B cell (primary cell): ENCODE measurements at regions not wholly inside any gene's neighbourhood (a gene's known extent, or its start where the extent isn't known, plus 50 kb on each side); places are given as distances from the start of the nearest gene placed in this dataset.

Experiments
- ATAC-seq: fragments of 200-7000 bp; cut with Tn5 transposase; one replicate; pipeline ENCODE4 v1.10.0; 2021; ENCODE audit warnings: low read depth, mild to moderate bottlenecking, moderate number of reproducible peaks, moderate library complexity
- CTCF ChIA-PET: fragments of 350-600 bp; sonication (Branson Sonifier 250); formaldehyde crosslinking; loops from one replicate; lab custom pipeline; 2021; ENCODE audit warnings: antibody characterized with exemption, inconsistent platforms; lab: Charles Lee
- POLR2A ChIA-PET: fragments of 350-600 bp; sonication (Branson Sonifier 250); formaldehyde crosslinking; loops from one replicate; lab custom pipeline; 2021; ENCODE audit warnings: antibody characterized with exemption; lab: Charles Lee
- DNase-seq: peaks from one replicate; pipeline ENCODE4 v3.0.0; 2013
- H2AFZ ChIP-seq: 2 replicates; pipeline ENCODE4 v1.6.1; 2012; ENCODE audit warnings: mild to moderate bottlenecking, low read depth, low read length; ENCODE audit not compliant: insufficient read depth, poor library complexity, severe bottlenecking
- H3K27ac ChIP-seq, 2 donors: 1 replicate in 1 of 2; 2 replicates in 1 of 2; pipeline ENCODE4 v1.5.1; 2012 to 2013; ENCODE audit warnings: low read length in 2 of 2, mild to moderate bottlenecking in 2 of 2, moderate library complexity in 1 of 2
- H3K27me3 ChIP-seq, 4 experiments: fragments of 200-600 bp in 1 of 4; sonication (generic) in 1 of 4; replicated peaks in 1 of 4; 1 replicate in 2 of 4; 2 replicates in 2 of 4; pipeline versions ENCODE4 v1.6.1 to v1.7.0; 2013 to 2016; ENCODE audit warnings: low read length in 3 of 4, mild to moderate bottlenecking in 2 of 4, mixed read lengths in 1 of 4, moderate library complexity in 1 of 4; ENCODE audit not compliant: insufficient read depth in 4 of 4, control insufficient read depth in 3 of 4; ENCODE audit errors: control extremely low read depth in 1 of 4
- H3K36me3 ChIP-seq, 2 experiments: replicated peaks in 1 of 2; 1 replicate in 1 of 2; 2 replicates in 1 of 2; pipeline versions ENCODE4 v1.6.1 to v1.7.1; 2013; ENCODE audit warnings: low read length in 1 of 2; ENCODE audit not compliant: insufficient read depth in 2 of 2, control insufficient read depth in 1 of 2; ENCODE audit errors: control extremely low read depth in 1 of 2, extremely low read depth in 1 of 2
- H3K4me1 ChIP-seq, 2 donors: fragments of 200-600 bp in 1 of 2; sonication (generic) in 1 of 2; 1 replicate in 1 of 2; 2 replicates in 1 of 2; pipeline versions ENCODE4 v1.5.1 to v1.6.1; 2013 to 2017; ENCODE audit warnings: low read length in 2 of 2; ENCODE audit not compliant: control insufficient read depth in 2 of 2, insufficient read depth in 2 of 2
- H3K4me2 ChIP-seq: replicated peaks from 2 replicates; pipeline ENCODE3; 2012; ENCODE audit warnings: mild to moderate bottlenecking, low read depth, low read length; ENCODE audit not compliant: poor library complexity, severe bottlenecking
- H3K4me3 ChIP-seq, 5 experiments: fragments of 200-600 bp in 1 of 5; sonication (generic) in 1 of 5; 1 replicate in 3 of 5; 2 replicates in 2 of 5; pipeline versions ENCODE4 v1.5.1 to v1.7.0; 2011 to 2016; ENCODE audit warnings: low read length in 4 of 5, mild to moderate bottlenecking in 4 of 5, low read depth in 2 of 5, control low read depth in 1 of 5, moderate library complexity in 1 of 5; ENCODE audit not compliant: insufficient read depth in 1 of 5; ENCODE audit errors: control extremely low read depth in 1 of 5, extremely low read depth in 1 of 5
- H3K79me2 ChIP-seq: fragments of 200-600 bp; sonication (generic); one replicate; pipeline ENCODE4 v1.6.0; 2016; ENCODE audit warnings: low read length; ENCODE audit not compliant: control insufficient read depth, insufficient read depth
- H3K9ac ChIP-seq: fragments of 200-600 bp; sonication (generic); 2 replicates; pipeline ENCODE4 v1.6.1; 2017; ENCODE audit warnings: mild to moderate bottlenecking, low read length, moderate library complexity
- H3K9me3 ChIP-seq, 3 donors: one replicate each; pipeline versions ENCODE4 v1.6.1 to v1.7.1; 2013; ENCODE audit warnings: low read length in 2 of 3; ENCODE audit not compliant: control insufficient read depth in 2 of 3, insufficient read depth in 1 of 3; ENCODE audit errors: control extremely low read depth in 1 of 3
- H4K20me1 ChIP-seq: 2 replicates; pipeline ENCODE4 v1.6.0; 2012; ENCODE audit warnings: mild to moderate bottlenecking, low read length; ENCODE audit not compliant: insufficient read depth, control insufficient read depth, poor library complexity, severe bottlenecking
- H3K27ac Mint-ChIP-seq: one replicate; pipeline ENCODE4 v1.8.0; 2021; ENCODE audit warnings: mixed read lengths
- H3K27me3 Mint-ChIP-seq: one replicate; pipeline ENCODE4 v1.8.0; 2021; ENCODE audit warnings: mixed read lengths
- H3K4me1 Mint-ChIP-seq: one replicate; pipeline ENCODE4 v1.8.0; 2021; ENCODE audit warnings: mixed read lengths
- H3K4me3 Mint-ChIP-seq: one replicate; pipeline ENCODE4 v1.8.0; 2021; ENCODE audit warnings: mixed read lengths
- H3K9me3 Mint-ChIP-seq: one replicate; pipeline ENCODE4 v1.8.0; 2022; ENCODE audit warnings: mixed read lengths; ENCODE audit not compliant: insufficient read depth
- EZH2 ChIP-seq: IDR thresholded peaks from 2 replicates; pipeline ENCODE4 v1.6.1; 2012; ENCODE audit warnings: borderline replicate concordance, low read depth, mild to moderate bottlenecking, moderate library complexity, low read length; ENCODE audit not compliant: insufficient read depth, poor library complexity, severe bottlenecking
- WGBS: methylation state at CpG from one replicate; pipeline ENCODE4 v1.1.5; 2013; ENCODE audit warnings: missing lambda C conversion rate; ENCODE audit not compliant: insufficient coverage; 5-methylcytosine and 5-hydroxymethylcytosine counted together
- intact Hi-C: fragments of 100-400 bp; cut with micrococcal nuclease; formaldehyde crosslinking; loops from one replicate; pipeline ENCODE4 v1.10.0; 2022
- TF ChIP-seq, protein P1 (sequence below): fragments of 200-600 bp; IDR thresholded peaks from one replicate; pipeline ENCODE4 v1.8.0; 2022; ENCODE audit warnings: antibody characterized with exemption, mild to moderate bottlenecking

DNA sequence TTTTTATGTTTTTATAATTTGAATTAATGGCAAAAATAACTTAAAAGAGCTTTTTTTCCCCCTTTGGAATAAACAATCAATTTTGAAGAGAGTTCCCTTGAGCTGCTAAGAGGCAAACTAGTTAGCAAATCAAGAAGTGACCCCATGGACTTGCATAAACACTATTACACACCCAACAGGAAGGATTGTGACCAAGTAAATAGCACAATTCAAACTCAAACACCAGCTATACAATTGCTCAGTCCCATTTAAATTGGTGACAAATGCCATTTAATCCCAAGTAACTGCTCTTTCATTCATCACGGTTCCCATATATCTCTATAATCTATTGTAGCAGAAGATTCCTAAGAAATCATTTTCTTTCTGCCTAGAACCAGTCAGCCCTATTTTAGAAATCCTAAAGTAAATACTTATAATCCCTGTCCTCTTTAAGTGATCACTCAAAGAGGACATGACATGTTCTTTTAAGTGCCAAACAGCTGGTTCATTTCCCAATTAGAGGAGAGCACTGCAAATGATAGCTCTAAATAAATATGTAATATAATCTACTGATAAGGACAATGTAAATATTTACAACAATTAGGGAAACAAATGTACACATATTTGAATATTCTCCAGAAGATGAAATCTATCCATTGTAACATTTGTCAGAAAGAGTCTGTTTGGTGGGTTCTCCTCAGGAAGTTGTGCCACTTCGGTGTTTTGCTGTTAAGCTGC lies 137.8 kb upstream of the ADAMTS9 start:
- Histone ChIP-seq H3K79me2 (no peaks in the 10 kb centered on the region), H3K27ac (no peak overlapping the region), H3K9me3 (no peaks in the 10 kb centered on the region), H3K36me3 (no peaks in the 10 kb centered on the region), H3K27me3 (no peaks in the 10 kb centered on the region), H4K20me1 (no peaks in the 10 kb centered on the region), H3K4me1 (no peaks in the 10 kb centered on the region), H3K4me2 (no peak overlapping the region), H3K9ac (no peak overlapping the region), H3K4me3 (no peak overlapping the region), H2AFZ (no peak overlapping the region)
- DNase-seq (no peak), ATAC-seq (no peak)
- no peak overlapping the region for H3K27ac Mint-ChIP-seq
- no peak overlapping the region for H3K4me3 Mint-ChIP-seq
- TF ChIP-seq, protein P1, sequence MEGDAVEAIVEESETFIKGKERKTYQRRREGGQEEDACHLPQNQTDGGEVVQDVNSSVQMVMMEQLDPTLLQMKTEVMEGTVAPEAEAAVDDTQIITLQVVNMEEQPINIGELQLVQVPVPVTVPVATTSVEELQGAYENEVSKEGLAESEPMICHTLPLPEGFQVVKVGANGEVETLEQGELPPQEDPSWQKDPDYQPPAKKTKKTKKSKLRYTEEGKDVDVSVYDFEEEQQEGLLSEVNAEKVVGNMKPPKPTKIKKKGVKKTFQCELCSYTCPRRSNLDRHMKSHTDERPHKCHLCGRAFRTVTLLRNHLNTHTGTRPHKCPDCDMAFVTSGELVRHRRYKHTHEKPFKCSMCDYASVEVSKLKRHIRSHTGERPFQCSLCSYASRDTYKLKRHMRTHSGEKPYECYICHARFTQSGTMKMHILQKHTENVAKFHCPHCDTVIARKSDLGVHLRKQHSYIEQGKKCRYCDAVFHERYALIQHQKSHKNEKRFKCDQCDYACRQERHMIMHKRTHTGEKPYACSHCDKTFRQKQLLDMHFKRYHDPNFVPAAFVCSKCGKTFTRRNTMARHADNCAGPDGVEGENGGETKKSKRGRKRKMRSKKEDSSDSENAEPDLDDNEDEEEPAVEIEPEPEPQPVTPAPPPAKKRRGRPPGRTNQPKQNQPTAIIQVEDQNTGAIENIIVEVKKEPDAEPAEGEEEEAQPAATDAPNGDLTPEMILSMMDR = no peak
- no peak for TF ChIP-seq EZH2
- no peaks in the 10 kb centered on the region for H3K9me3 Mint-ChIP-seq
- no CpG with 5 or more reads among the region's 2 CpGs for WGBS
- no peaks in the 10 kb centered on the region for H3K4me1 Mint-ChIP-seq
- POLR2A ChIA-PET = no interaction called here
- CTCF ChIA-PET = no interaction called here
- intact Hi-C loops = no loop called here
- H3K27me3 Mint-ChIP-seq = no peaks in the 10 kb centered on the region

DNA sequence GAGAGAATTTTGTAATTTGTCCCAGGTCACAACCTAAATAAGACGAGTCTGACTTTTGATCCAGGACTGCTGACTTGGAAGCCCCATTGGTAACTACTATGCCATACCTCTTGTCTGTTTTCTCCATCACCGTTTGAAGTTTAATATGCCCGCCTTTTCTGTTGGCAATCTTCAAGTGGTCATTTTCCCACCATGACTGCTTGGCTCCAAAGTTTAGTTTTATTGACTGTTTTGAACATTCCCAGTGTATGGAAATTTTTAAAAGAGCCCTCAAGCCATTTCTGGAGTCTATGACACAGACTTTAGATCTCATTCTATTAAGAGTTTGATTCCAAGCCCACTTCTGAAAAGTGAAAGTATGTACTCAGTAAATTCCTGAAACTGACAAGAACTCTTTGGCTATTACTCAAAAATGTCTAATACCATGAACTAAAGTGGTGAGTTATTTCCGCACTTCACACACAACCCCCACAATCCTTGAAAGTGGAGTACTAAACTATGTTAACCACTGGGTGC lies 136.7 kb upstream of the ADAMTS9 start:
- no peaks in the 10 kb centered on the region for H4K20me1 ChIP-seq
- POLR2A ChIA-PET = no interaction called here
- Mint-ChIP-seq H3K27me3 (no peaks in the 10 kb centered on the region), H3K27ac (no peak overlapping the region), H3K4me3 (no peak overlapping the region), H3K4me1 (no peaks in the 10 kb centered on the region), H3K9me3 (no peaks in the 10 kb centered on the region)
- no peak overlapping the region for H3K9ac ChIP-seq
- no peak for ATAC-seq
- H3K9me3 ChIP-seq = no peaks in the 10 kb centered on the region
- no peak for TF ChIP-seq EZH2
- TF ChIP-seq, protein P1 = no peak
- CTCF ChIA-PET = no interaction called here
- WGBS = 89% methylated on average over 2 of the region's 4 CpGs
- H3K4me2 ChIP-seq = no peak overlapping the region
- H3K36me3 ChIP-seq = no peaks in the 10 kb centered on the region
- H3K27ac ChIP-seq = no peak overlapping the region
- H3K79me2 ChIP-seq = no peaks in the 10 kb centered on the region
- no peak overlapping the region for H3K4me3 ChIP-seq
- no peaks in the 10 kb centered on the region for H3K27me3 ChIP-seq
- no peaks in the 10 kb centered on the region for H3K4me1 ChIP-seq
- H2AFZ ChIP-seq = no peak overlapping the region
- intact Hi-C loops = no loop called here
- DNase-seq = no peak
